ENCODE measurements at regions not wholly inside any gene's neighbourhood (a gene's known extent, or its start where the extent isn't known, plus 50 kb on each side); places are given as distances from the start of the nearest gene placed in this dataset.

DNA sequence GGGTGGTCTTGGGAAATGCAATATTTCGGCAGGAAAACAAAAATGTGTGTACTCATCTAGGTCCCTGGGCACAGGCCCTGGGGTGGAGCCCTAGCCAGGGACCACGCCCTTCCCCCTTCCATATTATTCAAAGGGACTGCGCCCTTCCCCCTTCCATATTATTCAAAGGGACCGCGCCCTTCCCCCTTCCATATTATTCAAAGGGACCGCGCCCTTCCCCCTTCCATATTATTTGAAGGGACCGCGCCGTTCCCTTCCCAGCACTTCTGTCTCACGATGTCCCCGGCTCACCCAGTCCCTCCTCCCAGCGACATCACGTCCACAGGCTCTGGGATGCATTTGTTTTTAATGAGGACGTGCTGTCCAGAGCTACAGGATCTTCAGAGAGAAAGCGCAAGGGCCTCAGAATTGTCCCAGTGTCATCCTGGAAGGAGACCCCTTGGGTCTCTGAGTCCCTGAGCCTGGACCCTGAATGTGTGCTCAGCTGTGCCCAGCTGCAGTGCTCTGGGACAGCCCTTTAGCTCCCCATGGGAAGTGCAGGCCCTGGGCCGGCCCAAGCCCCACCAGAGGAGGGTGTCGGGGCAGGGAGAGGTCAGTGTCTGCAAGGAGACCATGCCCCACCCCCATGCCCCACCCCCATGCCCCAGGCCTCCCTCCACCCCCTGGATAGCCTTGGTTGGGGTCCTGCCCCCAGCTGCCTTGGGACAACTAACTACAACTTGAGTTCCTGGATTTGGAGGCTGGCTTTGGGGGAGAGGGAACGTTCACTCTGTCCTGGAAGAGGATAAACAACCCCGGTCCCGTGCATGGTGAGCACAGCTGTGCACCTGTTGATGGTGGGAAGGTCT, 810.0 kb downstream of the BRD1 start:
- DNase-seq, result no peak

DNA sequence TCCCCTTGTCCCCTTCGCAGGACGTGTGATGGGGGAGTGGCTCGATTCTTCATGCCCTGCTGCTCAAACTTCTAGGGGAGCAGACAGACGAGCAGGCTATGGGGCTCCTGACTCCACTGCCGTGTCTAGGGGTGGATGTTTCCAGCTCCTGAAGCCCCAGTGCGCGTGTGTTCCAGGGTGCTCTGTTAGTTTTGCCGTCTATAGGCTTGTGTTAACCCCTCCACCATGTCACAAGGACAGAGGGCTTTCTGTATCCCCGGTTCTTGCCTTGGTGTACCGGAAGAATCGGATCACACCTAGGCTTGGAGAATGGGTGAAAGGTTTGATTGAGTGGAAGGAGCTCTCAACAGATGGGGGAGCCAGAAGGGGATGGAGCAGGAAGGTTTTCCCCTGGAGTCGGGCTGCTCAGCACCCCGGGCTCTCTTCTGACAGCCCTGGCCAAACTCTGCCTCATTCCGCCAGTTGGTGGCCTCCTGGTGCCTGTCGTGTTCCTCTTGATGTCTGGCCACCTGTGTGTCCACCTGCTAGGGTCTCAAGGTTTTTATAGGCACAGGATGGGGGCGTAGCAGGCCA, 810.7 kb downstream of the BRD1 start:
- DNase-seq, result no peak

DNA sequence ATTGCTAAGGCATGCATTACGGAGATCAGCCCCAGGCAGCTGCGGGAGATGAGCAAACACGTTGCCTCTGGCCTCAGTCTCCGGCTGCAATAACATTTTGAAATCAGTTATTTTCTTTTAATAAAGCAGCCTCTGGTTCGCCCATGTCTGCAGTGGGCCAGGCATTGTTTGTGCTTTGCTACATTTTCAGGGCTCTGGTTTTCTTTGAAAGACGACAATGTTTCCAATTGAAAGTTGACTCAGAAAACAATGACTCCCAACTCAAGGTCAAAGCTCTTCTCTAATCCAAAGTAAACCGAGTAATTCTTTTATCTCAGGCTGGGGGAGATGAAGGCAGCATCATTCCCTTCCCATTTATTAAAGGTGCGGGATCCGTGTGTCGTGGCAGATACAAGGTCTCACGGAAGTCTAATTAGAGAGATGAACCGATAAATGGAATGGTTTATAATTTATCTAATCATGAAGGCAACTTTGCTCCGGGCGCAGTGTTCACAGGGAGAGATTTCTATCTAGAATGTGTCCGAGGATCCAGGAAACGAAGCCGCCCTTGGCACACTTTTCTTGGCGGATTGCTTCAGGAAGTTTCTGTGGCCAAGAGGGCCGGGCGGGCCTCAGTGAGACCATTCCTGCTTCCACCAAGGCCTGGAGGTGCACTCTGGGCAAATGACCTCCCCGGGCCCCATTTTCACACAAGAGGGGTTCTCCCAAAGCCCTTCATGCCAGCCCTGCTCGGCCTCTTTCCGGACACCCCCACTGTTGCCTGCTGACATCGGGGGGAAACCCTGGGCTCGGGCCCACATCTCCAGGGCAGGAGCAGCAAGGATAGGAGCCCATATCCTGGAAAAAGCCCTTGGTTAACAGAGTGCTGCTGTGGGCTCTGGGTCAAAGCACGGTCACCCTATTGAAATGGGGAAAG, 811.4 kb downstream of the BRD1 start:
- DNase-seq, result no peak

DNA sequence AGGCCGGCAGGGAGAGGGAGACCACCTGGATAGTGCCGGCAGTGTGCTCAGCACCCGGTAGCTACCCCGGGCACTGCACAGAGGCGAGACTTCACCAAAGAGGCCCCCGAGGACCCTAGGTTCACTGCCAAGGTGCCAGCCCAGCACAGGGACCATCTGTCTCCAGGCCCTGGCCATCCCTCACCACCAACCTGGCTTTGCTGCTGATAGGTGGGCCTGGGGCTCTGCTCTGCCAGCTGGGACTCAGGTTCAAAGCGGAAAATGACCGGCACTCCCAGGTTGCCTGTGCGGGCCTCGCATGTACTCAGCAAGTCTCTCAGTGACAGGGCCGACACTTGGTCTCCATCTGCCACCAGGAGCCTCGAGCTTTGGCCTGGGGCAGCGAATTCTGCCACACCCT, 812.2 kb downstream of the BRD1 start:
- DNase-seq, result no peak

DNA sequence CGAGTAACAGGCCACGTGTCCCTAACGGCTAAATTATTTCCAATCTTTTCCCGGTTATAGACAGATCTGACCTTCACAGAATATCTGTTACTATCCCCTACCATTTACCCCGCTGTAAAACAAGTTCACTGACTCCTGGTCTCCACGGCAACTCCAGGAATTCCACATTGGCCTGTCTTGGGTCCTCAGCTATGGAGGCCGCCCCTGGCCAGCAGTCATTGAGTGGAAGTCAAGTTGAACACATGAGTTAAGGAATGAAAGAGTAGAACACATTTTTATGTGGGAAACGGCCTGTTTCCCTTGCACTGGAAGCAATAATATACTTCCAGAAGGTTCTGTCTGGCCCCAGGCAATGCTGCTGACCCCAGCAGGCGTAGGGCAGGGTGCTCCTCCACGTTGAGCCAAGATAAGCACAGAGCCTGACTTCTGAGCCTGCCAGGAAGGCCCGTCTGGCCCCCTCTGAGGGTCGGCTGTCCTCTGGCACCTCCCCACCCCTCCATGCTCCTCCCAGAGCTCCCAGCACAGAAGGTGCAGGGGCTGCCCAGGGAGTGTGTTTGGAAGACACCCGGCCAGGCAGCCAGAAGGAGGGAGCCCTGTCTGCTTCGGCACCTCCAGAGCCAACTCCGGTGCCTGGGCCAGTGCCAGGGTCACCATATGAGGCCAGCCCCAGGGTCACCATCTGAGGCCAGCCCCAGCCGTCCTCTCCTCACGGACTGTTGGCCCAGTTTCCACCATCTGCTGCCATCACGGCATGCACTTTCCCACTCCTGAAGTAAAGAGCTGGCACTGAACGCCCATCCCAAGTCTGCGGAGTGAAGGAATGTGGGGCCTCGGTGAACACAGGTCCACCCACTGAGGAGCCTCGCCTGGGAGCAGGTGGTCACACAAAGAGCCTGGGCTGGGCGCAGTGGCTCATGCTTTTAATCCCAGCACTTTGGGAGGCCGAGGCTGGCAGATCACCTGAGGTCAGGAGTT, 813.2 kb downstream of the BRD1 start:
- no peak for DNase-seq

DNA sequence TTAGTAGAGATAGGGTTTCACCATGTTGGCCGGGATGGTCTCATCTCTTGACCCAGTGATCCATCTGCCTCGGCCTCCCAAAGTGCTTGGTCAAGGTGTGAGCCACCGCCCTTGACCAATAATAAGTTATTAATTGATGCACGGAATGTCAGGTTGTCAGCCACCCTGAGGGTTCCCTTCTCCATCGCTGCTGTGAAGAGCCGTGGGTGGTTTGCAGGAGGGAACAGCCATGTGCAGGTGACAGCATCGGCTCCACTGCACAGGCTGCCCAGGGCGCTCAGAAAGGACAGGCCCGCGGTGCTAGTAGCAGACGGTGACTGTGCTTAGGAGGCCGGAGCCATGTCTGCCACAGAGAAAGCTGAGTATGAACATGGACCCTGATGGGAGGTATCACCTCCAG, 814.0 kb downstream of the BRD1 start:
- no peak for DNase-seq

DNA sequence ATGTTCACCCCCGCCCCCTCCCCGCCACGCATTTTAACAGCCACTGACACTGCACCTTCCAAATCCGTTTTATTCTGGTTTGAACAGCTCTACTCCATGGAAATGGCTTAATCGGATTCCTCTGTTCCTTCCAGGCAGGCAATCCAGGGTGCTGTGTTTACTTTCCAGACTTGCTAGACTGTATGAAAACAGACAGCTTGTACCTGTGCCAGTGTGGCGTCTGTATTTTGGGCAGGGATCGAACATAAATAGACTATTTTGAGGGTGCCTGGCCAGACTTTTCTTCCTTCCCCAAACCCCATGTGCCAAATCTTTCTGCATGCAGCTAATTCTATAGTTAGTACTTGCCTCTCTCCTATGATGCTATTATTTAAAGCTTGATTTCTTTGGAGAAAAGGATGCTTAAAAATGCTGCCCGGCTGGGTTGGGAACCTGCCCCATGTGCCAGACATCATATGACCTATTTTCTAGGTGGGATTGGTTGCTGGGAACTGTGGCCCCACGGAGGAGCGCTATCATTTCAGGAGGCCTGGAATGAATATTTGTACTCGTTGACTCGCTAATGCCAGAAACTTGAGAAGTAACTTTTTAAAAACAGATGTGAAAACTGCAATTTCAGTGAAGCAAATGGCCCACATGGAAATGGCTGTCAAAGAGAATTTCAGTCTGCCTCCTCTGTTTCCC, 814.8 kb downstream of the BRD1 start:
- no peak for DNase-seq

DNA sequence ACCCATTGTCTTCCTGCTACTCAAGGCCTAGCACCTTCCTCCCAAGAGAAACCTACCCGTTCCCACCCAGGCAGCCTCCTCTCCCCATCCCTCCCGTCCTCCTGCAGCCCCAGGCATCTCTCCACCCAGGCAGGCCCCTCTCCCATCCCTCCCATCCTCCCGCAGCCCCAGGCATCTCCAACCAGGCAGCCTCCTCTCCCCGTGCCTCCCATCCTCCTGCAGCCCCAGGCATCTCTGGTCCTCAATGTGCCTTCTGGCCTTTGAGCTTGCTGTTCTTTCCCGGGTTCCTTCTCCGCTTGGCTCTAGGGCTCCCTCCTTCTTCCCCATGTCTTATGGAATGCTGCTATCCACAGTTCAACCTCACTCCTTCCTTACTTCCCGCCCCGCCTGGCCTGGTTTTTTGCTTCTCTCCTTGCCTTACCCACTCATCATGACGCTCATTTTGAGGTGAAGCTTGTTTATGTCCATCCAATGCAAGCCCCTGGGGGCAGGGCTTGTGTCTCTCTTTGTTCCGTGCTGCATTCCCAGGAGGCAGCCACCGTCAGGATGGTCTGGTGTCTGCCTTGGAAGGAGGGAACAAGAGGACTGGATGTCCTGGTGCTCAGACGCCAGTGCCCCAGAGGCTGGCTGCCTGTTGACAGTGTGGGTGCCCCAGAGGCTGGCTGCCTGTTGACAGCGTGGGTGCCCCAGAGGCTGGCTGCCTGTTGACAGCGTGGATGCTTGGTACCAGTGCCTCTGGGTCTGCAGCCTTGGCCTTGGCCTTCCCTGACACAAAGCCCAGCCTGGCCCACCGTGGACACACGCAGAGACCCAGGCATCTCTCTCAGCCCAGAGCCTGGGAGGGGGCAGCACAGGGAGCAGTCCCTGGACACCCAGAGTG, 815.7 kb downstream of the BRD1 start:
- DNase-seq, result no peak

DNA sequence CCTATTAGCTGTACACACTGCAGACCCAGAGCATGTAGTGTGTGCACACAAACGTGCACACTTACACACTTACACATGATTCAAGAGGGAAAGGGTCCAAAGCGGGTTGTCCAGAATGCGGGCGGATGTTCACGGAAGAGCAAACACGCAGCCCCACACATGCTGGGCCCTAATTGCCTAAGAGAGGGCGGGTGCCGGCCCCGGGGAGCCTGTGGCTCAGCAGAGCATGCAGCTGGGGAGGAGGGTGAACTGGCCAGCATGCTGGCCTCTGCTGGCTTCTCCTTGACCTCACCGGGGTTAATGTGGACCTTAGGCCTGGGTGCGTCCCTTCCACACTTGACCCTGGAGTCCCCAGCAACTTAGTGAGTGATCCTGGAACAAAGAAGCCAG, 816.3 kb downstream of the BRD1 start:
- no peak for DNase-seq

DNA sequence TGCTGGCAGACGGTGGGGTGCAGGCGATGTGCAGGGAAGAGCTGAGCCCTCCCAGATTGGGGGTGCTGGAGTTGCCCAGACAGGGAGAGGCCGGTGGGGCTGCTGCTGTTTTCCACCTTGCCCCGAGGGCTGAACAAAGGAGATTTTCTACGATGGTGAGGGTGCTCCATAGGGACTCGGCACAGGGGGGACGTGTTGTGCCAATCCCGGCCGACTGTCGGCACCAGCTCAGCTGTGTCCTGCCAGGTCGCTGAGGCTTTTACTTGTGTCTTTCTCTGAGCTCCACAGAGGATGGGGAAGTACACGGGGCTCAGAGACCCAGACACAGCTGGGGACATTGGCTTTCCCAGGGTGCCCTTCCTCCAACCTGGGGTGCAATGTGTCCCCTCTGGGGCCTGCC, 816.8 kb downstream of the BRD1 start:
- DNase-seq, result no peak

DNA sequence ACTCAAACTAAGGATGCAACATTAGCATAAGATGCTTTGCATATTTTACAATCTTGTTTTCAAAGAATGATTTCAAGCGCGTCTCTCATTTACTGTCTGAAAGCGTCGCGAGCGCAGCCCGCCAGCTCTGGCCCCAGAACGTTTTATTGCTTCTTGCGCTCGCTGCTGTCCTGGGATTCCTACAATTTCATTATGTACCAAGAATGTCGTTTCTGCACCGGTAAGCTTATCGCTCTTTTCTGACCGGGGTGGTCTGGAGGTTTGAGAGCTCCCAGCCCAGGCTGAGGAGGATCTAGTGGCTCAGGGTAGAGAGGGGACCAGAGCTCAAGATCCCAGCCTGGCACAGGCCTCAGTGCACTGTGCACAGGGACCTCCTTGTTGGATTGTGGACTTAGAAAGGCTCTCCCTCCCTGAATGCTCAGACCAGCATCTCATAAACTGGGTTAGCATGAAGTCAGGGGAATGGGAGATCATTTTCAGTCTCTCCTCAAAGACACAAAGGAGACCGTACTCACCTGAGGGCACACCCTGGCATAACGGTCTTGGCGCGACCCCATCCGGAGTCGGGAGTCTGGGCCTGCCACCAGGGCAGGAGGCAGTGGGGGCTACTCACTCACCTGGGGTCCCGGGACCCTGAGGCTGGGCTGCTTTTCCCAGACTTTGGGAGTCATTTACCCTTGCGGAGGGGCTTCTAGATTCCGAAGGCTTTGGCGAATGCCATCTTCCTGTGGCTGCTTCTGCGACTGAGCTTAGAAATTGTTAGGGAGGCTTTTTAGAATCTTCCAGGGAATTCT, 817.4 kb downstream of the BRD1 start:
- DNase-seq, result no peak

DNA sequence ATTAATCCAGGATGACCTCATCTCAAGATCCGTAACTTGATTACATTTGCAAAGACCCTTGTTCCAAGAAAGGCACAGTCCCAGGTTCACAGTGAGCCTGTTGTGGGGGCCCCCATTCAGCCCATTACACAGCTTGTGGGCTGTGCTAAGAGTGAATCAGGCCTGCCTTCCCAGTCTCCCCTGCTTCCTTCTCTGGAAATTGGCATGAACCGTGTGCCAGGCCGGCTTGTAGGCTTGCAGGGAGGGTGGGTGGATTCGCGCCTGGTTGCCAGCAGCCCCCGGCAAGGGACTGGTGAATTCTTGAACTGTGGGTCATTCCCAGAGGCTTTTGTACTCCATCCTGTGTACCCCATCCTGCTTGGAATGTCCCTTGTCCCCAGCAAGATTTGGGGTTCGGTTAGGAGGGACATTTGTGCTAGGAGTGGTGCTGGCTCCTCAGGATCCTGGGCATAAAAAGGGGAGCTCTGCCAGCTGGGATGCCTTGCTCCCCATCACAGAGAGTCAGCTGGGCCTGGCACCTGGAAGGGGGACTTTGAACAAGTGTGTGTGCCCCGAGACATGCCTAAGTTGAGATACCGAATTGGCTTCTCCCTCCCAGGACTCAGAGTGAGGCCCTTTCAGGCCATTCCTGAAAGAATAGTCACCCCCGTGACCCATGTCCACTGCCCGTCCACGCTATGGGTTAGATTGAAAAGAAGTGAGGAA, 818.2 kb downstream of the BRD1 start:
- no peak for DNase-seq

DNA sequence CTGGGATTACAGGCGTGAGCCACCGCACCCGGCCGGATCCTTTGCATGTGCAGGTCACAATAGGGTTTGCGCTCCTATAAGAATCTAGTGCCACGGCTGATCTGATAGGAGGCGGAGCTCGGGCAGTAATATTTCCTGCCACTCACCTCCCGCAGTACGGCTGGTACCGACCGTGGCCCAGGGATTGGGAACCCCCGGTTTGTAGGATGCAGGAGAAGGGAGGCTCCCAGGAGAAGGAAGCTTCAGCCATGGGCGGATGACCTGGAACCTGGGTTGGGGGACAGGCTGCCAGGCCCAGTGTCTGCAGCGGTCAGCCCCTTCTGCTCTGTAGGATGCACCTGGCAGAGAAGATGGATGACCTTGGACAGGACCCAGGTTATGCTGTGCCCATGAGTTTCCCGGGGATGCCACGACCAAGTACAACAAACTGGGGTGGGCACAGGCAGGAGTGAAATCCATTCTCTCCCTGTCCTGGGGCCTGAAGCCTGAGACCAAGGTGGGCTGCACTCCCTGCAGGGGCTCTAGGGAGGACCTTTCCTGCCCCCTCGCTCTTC, 818.9 kb downstream of the BRD1 start:
- no peak for DNase-seq

DNA sequence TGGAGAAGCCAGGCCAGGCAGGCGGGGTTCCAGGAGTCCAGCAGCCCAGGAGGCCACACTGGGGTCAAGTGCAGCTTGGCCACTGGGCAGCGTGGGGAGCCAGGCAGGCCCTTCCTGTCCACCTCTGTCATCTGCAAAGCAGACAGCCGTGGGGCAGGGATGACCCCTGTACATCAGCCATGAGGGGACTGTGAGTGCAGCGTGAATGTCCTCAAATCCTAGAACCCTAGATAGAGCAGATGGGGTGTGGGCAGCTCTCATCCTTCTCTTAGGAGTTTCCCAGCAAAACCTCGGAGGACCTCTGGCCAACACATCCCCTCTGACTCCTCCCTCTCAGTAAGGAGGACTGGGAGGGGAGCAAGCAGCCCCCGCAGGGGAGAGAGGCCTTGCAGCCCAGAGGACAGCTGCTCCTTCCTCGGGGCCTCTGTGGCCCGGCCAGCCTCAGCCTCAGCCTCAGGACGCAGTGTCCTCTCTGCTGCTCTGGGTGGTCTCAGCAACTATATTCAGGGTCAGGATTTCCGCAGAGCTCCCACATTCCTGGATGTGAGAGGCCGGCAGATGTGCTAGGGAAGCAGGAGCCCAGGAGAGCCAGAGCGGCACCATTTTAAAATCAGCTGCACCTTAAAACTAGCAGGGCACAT, 820.5 kb downstream of the BRD1 start:
- DNase-seq, result no peak

DNA sequence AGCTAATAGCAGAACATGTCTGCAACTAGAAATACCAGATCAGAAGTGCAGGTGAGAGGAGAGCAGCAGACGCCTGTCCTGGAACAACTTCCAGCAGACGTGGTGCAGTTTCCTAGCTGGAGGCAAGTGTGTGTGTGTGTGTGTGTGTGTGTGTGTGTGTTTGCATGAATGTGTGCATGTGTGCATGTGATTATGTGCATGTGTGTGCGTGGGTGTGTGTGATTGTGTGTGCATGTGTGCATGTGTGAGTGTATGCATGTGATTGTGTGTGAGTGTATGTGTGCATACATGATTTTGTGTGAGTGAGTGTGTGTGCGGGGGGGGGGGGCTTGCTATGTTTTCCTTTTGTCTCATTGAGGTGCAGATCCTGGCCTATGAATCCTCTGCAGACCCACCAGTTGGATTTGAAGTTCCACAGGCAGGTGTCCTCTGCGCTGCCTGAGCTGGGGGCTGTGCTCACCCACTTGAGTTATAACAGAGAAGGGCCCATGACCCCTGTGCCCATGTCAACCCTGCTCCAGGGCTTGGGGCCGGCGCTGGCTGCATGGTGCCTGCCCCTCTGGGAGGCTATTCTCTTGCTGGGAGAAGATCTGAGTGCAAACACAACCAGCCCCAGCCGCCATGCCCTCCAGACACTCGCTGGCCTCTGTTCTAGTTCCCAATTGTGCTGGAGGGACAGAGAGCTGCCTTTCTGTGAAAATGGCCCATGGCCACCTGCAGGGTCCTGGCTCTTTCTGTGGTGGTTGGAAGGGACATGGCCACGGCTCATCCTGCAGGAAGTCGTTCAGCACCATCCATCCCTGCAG, 821.3 kb downstream of the BRD1 start:
- DNase-seq, result no peak

DNA sequence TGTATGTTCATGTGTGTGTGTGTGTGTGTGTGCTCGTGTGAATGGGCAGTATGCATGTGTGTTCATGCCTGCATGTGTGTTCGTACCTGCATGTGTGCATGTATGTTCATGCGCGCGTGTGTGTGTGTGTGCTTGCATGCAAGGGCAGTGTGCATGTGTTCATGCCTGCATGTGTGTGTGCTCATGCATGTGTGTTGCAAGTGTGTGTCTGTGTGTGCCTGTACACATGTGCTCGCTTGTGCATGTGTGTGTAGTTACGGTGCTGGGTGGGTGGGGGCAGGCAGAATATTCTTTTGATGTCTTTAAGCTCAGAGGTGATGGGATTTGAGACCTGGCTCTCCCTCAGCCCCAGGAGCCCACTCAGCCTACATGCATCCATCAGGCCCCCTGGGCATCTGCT, 822.1 kb downstream of the BRD1 start:
- DNase-seq, result no peak
